ENCODE measurements at regions not wholly inside any gene's neighbourhood (a gene's known extent, or its start where the extent isn't known, plus 50 kb on each side); places are given as distances from the start of the nearest gene placed in this dataset.

GRCh38 chr22:49230194-49230577 lies 597.5 kb downstream of the BRD1 start:
- no peak for TF ChIP-seq CSRNP3 (CRISPR knock-in tag; IDR thresholded peaks at IDR 0.05)
- TF ChIP-seq, protein P1, sequence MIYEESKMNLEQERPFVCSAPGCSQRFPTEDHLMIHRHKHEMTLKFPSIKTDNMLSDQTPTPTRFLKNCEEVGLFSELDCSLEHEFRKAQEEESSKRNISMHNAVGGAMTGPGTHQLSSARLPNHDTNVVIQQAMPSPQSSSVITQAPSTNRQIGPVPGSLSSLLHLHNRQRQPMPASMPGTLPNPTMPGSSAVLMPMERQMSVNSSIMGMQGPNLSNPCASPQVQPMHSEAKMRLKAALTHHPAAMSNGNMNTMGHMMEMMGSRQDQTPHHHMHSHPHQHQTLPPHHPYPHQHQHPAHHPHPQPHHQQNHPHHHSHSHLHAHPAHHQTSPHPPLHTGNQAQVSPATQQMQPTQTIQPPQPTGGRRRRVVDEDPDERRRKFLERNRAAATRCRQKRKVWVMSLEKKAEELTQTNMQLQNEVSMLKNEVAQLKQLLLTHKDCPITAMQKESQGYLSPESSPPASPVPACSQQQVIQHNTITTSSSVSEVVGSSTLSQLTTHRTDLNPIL (CRISPR knock-in tag; IDR thresholded peaks at IDR 0.05; ENCODE audit: low read depth): no peak
- TF ChIP-seq ISL1 (CRISPR knock-in tag; IDR thresholded peaks at IDR 0.05): no peak
- no peak for TF ChIP-seq ZNF70 (CRISPR knock-in tag; IDR thresholded peaks at IDR 0.05)
- no peak for TF ChIP-seq OSR1 (CRISPR knock-in tag; IDR thresholded peaks at IDR 0.05)
- no peak for ATAC-seq

DNA sequence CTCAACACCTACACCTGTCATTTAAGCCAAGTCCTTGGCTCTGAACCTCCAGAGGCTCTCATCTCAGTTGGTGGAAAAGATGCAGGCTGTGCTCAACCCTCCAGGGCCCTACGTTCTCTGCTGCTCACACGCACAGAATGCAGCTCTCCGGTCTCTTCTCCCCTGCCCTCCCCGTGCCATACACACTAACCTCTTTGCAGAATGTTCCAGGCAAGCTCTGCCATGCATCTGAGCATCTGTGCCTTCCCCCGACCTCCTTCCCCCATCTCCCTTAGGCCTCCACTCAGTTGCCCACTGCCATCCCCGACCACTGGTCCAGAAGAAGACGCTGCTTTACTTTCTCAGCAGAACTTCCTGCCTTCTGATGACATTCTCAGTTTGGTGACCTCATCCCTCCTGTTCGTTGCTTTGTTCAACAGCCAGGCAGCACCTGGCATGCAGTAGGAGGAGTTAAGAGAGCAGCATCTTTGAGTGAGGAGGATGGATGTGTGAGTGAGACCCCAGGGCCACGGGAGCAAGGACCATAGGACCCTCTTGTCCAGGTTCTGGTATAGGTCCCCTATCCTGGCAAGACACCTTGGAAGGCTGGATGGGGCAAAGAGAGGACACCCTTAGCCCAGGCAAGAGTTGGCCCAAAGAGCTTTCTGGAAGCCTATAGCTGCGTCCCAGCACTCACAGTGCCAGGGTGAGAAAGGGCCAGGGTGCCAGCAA lies 598.0 kb downstream of the BRD1 start:
- no peak for ATAC-seq
- TF ChIP-seq PPARA (CRISPR knock-in tag; IDR thresholded peaks at IDR 0.05; ENCODE audit: borderline replicate concordance): no peak
- TF ChIP-seq, protein P2, sequence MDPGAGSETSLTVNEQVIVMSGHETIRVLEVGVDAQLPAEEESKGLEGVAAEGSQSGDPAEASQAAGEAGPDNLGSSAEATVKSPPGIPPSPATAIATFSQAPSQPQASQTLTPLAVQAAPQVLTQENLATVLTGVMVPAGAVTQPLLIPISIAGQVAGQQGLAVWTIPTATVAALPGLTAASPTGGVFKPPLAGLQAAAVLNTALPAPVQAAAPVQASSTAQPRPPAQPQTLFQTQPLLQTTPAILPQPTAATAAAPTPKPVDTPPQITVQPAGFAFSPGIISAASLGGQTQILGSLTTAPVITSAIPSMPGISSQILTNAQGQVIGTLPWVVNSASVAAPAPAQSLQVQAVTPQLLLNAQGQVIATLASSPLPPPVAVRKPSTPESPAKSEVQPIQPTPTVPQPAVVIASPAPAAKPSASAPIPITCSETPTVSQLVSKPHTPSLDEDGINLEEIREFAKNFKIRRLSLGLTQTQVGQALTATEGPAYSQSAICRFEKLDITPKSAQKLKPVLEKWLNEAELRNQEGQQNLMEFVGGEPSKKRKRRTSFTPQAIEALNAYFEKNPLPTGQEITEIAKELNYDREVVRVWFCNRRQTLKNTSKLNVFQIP (CRISPR knock-in tag; IDR thresholded peaks at IDR 0.05; ENCODE audit: borderline replicate concordance, low read depth): no peak
- TF ChIP-seq ZC3H10 (CRISPR knock-in tag; IDR thresholded peaks at IDR 0.05): no peak
- TF ChIP-seq ZNF8 (CRISPR knock-in tag; IDR thresholded peaks at IDR 0.05): no peak
- no peak for TF ChIP-seq ZFP30 (CRISPR knock-in tag; IDR thresholded peaks at IDR 0.05)
- no peak for TF ChIP-seq SNAI2 (CRISPR knock-in tag; IDR thresholded peaks at IDR 0.05)
- TF ChIP-seq TCF4 (CRISPR knock-in tag; IDR thresholded peaks at IDR 0.05; ENCODE audit: borderline replicate concordance): no peak
- TF ChIP-seq TOX (CRISPR knock-in tag; IDR thresholded peaks at IDR 0.05; ENCODE audit: borderline replicate concordance): no peak
- TF ChIP-seq ESRRG (CRISPR knock-in tag; IDR thresholded peaks at IDR 0.05): no peak
- TF ChIP-seq GLIS3 (CRISPR knock-in tag; IDR thresholded peaks at IDR 0.05): no peak

- TF ChIP-seq, protein P2 (CRISPR knock-in tag; IDR thresholded peaks at IDR 0.05; ENCODE audit: borderline replicate concordance, low read depth): no peak
- TF ChIP-seq ZFP3 (CRISPR knock-in tag; IDR thresholded peaks at IDR 0.05) (no peak), BACH2 (CRISPR knock-in tag; IDR thresholded peaks at IDR 0.05; ENCODE audit: borderline replicate concordance) (no peak), ZFP30 (CRISPR knock-in tag; IDR thresholded peaks at IDR 0.05) (no peak), TCF4 (CRISPR knock-in tag; IDR thresholded peaks at IDR 0.05; ENCODE audit: borderline replicate concordance) (no peak), ZNF8 (CRISPR knock-in tag; IDR thresholded peaks at IDR 0.05) (no peak), OSR1 (CRISPR knock-in tag; IDR thresholded peaks at IDR 0.05) (no peak), ISL1 (CRISPR knock-in tag; IDR thresholded peaks at IDR 0.05) (no peak), SNAI2 (CRISPR knock-in tag; IDR thresholded peaks at IDR 0.05) (no peak), RARB (CRISPR knock-in tag; IDR thresholded peaks at IDR 0.05) (no peak), PPARA (CRISPR knock-in tag; IDR thresholded peaks at IDR 0.05; ENCODE audit: borderline replicate concordance) (no peak), CSDC2 (CRISPR knock-in tag; IDR thresholded peaks at IDR 0.05) (no peak), ZNF70 (CRISPR knock-in tag; IDR thresholded peaks at IDR 0.05) (no peak), TOX (CRISPR knock-in tag; IDR thresholded peaks at IDR 0.05; ENCODE audit: borderline replicate concordance) (no peak)
These were observed 599.1 kb downstream of the BRD1 start for GRCh38 chr22:49228431-49229037.

DNA sequence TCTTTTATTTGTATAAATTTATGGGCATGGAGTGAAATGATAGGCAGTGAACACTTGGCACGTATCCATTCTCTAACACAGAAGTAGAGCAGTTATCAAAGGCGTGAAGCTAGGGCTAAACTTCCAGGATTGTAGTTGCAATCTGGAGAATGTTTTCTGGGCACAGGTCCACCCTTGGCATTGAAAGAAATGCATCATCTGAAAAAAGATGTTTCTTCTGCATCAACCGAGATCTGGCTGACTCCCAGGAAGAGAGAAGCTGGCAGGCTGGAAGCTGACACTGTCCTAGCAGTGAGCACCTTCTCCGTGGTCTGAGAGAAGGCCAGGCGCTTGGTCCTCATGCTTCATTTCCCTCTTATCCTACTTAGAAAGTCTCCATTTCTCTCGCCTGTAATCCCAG lies 600.0 kb downstream of the BRD1 start:
- no peak for ATAC-seq
- TF ChIP-seq ARNTL (CRISPR knock-in tag; IDR thresholded peaks at IDR 0.05; ENCODE audit: borderline replicate concordance, low read depth) (no peak), ESRRG (CRISPR knock-in tag; IDR thresholded peaks at IDR 0.05) (no peak), PATZ1 (CRISPR knock-in tag; IDR thresholded peaks at IDR 0.05; ENCODE audit: borderline replicate concordance) (no peak), ZNF70 (CRISPR knock-in tag; IDR thresholded peaks at IDR 0.05) (no peak), CSDC2 (CRISPR knock-in tag; IDR thresholded peaks at IDR 0.05) (no peak), BACH2 (CRISPR knock-in tag; IDR thresholded peaks at IDR 0.05; ENCODE audit: borderline replicate concordance) (no peak), ZC3H10 (CRISPR knock-in tag; IDR thresholded peaks at IDR 0.05) (no peak), PPARA (CRISPR knock-in tag; IDR thresholded peaks at IDR 0.05; ENCODE audit: borderline replicate concordance) (no peak), RARB (CRISPR knock-in tag; IDR thresholded peaks at IDR 0.05) (no peak)

More at GRCh38 chr22:49228431-49229037, 599.1 kb downstream of the BRD1 start:
- no peak for ATAC-seq

All from SK-N-SH treated with all-trans-retinoic acid at 6 μM for 48 hours (cell line).